GM13977 (cell line): ENCODE measurements at regions not wholly inside any gene's neighbourhood (a gene's known extent, or its start where the extent isn't known, plus 50 kb on each side); places are given as distances from the start of the nearest gene placed in this dataset.

Source experiments
- DNase-seq: peaks from one replicate; pipeline ENCODE4 v3.0.0; 2012; ENCODE audit warnings: low spot score
- CTCF ChIP-seq: IDR thresholded peaks from 2 replicates; pipeline ENCODE4 v1.5.1; 2012; ENCODE audit warnings: mild to moderate bottlenecking, control low read depth; ENCODE audit not compliant: insufficient read depth; ENCODE audit errors: extremely low read depth, missing control alignments
- in situ Hi-C: fragments of 300-500 bp; cut with MboI; formaldehyde crosslinking; loops from one replicate; pipeline ENCODE4 v1.12.0; 2022; ENCODE audit warnings: low sequenced_read_pairs, low pct_unique_long_range_greater_than_20kb, mixed read lengths, inconsistent platforms; ENCODE audit not compliant: unreplicated experiment

DNA sequence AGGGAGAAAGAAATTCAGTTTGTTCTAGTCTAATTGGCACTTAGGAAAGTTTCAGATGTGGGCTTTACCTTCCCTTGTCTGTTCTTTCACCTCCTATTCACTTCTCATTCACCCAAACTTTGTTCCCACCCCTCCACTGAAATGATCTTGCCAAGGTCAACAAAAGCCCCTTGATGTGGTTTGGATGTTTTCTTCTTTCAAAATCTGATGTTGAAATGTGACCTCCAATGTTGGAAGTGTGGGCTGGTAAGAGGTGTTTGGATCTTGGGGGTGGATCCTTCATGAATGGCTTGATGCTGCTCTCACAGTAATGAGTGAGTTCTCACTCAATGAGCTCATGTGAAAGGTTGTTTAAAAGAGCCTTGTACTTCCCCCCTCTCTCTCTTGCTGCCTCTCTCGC, 379.3 kb downstream of the HHIPL2 start:
- TF ChIP-seq CTCF: no peak
- in situ Hi-C loops: loop anchor here (25.0 kb wide), 1 partner anchor 431 kb away; the partner anchor contains the start of gene DUSP10
- no peak for DNase-seq

DNA sequence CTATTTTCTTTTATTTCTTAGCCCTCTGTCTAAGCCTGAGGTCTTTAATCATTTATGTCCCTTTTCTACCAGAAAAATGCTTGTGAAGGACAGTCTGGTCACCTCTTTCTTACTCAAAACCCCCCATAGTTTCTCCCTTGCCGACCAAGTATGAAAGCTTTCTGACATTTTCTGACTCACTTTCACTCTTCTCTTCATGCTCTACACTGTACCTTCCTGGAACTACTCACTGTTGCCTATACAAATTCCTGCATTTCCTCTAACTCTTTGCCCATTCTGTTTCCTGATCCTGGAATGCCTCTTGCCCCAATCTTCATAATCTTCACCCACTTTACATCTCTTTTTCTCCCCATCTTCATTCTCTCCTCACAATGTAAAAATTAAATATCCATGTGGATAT, 380.0 kb downstream of the HHIPL2 start:
- in situ Hi-C loops: loop anchor here (25.0 kb wide), 1 partner anchor 431 kb away; the partner anchor contains the start of gene DUSP10
- DNase-seq: no peak
- TF ChIP-seq CTCF: no peak

DNA sequence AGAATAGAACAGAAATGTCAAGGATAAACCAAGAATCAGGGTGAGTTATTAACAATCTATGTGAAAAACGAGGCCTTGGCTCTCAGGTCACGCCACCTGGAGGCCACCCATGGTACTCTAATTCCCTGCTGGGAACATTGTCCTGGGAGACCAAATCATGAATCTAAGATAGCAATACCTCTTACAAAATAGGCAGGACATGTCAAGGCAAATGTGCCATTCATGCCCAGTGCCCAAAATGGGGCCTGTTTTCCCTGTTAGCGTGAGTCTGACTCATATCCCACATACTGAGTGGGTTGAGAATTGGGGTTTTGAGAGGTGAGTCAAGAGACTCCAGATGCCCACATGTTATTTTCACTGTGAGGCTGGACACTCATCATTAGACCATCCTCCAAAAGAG, 380.8 kb downstream of the HHIPL2 start:
- in situ Hi-C loops: loop anchor here (25.0 kb wide), 1 partner anchor 430 kb away; the partner anchor contains the start of gene DUSP10
- DNase-seq: peak; percentile 22
- TF ChIP-seq CTCF: peak; percentile 64

DNA sequence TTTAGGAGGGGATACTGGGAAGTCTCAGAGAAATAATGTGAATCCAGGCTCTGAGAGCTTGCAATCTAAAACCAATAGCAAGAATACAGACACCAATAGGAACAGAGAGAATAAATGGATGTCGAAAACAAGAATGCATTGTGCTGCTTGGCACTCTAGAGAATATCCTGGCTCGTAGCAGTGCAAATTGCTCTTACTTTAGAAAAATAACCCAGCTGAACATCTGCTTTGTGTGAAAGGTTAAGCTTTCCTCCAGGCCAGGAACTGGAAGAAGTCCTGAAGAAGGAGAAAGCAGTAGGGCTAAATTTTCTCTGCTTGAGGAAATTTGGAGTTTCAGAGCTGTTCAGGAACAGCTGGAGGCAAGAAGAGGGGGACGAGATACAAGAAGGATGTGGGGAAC, 382.3 kb downstream of the HHIPL2 start:
- in situ Hi-C loops: loop anchor here (25.0 kb wide), 1 partner anchor 428 kb away; the partner anchor contains the start of gene DUSP10
- TF ChIP-seq CTCF: no peak
- DNase-seq: no peak

GRCh38 chr1:222163895-222164294, 384.0 kb downstream of the HHIPL2 start:
- DNase-seq: no peak
- in situ Hi-C loops: loop anchor here (25.0 kb wide), 1 partner anchor 427 kb away; the partner anchor contains the start of gene DUSP10
- no peak for TF ChIP-seq CTCF

DNA sequence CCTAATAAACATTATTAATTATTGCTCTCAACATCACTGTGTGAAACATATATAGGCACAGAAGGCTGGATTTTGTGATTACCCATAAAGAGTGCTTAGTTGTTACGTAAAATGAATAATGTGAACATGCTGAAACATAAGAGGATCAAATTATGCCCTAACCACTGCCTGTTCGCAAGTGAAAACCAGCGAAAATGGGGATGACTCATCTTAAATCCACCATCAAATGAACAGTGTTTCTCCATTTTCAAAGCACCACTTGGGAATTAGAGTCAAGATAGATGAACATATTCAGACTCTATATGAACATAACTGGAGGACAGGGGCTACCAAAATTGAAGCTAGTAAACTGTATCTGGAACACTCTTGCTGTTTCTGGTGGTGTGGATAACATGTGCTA, 386.2 kb downstream of the HHIPL2 start:
- in situ Hi-C loops: loop anchor here (25.0 kb wide), 1 partner anchor 424 kb away; the partner anchor contains the start of gene DUSP10
- no peak for DNase-seq
- no peak for TF ChIP-seq CTCF
